GM12892 (cell line): ENCODE measurements at regions not wholly inside any gene's neighbourhood (a gene's known extent, or its start where the extent isn't known, plus 50 kb on each side); places are given as distances from the start of the nearest gene placed in this dataset.

ENCODE experiments used
- POLR2A ChIP-seq: IDR thresholded peaks from 2 replicates; pipeline ENCODE4 v1.6.1; 2011; ENCODE audit warnings: low read depth, low read length, control low read depth
- POLR2AphosphoS5 ChIP-seq: IDR thresholded peaks from 2 replicates; pipeline ENCODE4 v1.6.1; 2011; ENCODE audit warnings: low read depth, low read length, control low read depth
- TAF1 ChIP-seq: IDR thresholded peaks from 2 replicates; pipeline ENCODE4 v1.6.1; 2011; ENCODE audit warnings: low read depth, mild to moderate bottlenecking, control low read depth, low read length, borderline replicate concordance

DNA sequence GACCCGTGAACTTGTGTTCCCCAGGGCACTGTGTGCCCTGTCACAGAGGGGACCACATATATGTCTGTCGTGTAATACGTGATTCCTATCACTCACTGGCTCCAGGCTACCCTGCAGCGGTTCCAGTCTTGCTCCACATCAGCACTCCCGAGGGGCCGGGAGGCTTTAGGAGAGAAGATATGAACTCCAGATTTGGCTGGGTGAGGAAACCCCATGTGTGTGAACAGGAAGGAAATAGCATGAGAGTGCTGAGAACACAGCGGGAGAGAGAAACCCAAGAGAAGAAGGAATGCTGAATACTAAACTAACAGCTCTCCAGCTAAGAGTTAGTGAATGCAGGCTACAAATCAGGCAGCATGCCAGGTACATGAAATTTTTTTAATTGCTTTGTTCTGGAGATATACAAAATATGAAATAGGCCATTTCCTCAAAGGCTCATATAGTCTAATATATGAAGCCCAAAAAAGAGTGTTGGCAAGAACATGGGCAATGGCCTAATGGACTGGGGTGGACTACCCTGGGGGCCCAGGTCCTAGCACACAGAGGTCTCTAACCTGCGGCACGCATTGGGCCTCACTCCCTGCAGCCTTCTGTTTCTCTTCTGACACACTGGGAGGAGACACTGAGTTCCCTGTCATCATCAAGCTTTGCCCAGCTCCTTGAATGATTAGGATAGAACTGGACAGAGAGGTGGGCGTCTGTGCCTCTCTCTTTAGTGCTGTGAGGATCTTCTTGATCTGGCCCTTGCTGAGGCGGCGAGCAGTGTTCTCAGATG lies 372.8 kb upstream of the RAB6C start:
- TF ChIP-seq POLR2A: no peak
- no peak for TF ChIP-seq POLR2AphosphoS5
- TF ChIP-seq TAF1: no peak
